ENCODE measurements at regions not wholly inside any gene's neighbourhood (a gene's known extent, or its start where the extent isn't known, plus 50 kb on each side); places are given as distances from the start of the nearest gene placed in this dataset.

- DNase-seq (ENCODE audit: low read depth in 1 of 2, low spot score in 1 of 2) (no peak), FAIRE-seq (no peak), ATAC-seq (no peak)
- TF ChIP-seq EHF (CRISPR knock-in tag; IDR thresholded peaks at IDR 0.05) (no peak), FOSB (CRISPR knock-in tag; IDR thresholded peaks at IDR 0.05) (no peak), PHF8 (IDR thresholded peaks at IDR 0.05; ENCODE audit: borderline replicate concordance, low read depth) (no peak), TP53 (CRISPR knock-in tag; IDR thresholded peaks at IDR 0.05) (no peak), MAFK (IDR thresholded peaks at IDR 0.05; ENCODE audit: partially characterized antibody) (no peak), HOXA7 (CRISPR knock-in tag; IDR thresholded peaks at IDR 0.05) (no peak), RFX5 (IDR thresholded peaks at IDR 0.05) (no peak), CHD4 (IDR thresholded peaks at IDR 0.05; ENCODE audit: borderline replicate concordance) (no peak), POLR2A (IDR thresholded peaks at IDR 0.05; ENCODE audit: low read length) (no peak), NR3C1 (IDR thresholded peaks at IDR 0.05) (no peak), EP300 (IDR thresholded peaks at IDR 0.05) (no peak), E2F6 (IDR thresholded peaks at IDR 0.05; ENCODE audit: borderline replicate concordance, low read depth) (no peak), SREBF2 (IDR thresholded peaks at IDR 0.05) (no peak), BCL3 (IDR thresholded peaks at IDR 0.05) (no peak), TFCP2L1 (CRISPR knock-in tag; IDR thresholded peaks at IDR 0.05) (no peak), HEYL (CRISPR knock-in tag; IDR thresholded peaks at IDR 0.05) (no peak)
- TF ChIP-seq, protein P1, sequence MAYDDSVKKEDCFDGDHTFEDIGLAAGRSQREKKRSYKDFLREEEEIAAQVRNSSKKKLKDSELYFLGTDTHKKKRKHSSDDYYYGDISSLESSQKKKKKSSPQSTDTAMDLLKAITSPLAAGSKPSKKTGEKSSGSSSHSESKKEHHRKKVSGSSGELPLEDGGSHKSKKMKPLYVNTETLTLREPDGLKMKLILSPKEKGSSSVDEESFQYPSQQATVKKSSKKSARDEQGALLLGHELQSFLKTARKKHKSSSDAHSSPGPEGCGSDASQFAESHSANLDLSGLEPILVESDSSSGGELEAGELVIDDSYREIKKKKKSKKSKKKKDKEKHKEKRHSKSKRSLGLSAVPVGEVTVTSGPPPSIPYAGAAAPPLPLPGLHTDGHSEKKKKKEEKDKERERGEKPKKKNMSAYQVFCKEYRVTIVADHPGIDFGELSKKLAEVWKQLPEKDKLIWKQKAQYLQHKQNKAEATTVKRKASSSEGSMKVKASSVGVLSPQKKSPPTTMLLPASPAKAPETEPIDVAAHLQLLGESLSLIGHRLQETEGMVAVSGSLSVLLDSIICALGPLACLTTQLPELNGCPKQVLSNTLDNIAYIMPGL (CRISPR knock-in tag; IDR thresholded peaks at IDR 0.05; ENCODE audit: borderline replicate concordance): no peak
- TF ChIP-seq, protein P2, sequence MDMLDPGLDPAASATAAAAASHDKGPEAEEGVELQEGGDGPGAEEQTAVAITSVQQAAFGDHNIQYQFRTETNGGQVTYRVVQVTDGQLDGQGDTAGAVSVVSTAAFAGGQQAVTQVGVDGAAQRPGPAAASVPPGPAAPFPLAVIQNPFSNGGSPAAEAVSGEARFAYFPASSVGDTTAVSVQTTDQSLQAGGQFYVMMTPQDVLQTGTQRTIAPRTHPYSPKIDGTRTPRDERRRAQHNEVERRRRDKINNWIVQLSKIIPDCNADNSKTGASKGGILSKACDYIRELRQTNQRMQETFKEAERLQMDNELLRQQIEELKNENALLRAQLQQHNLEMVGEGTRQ (IDR thresholded peaks at IDR 0.05): no peak
- TF ChIP-seq, protein P3, sequence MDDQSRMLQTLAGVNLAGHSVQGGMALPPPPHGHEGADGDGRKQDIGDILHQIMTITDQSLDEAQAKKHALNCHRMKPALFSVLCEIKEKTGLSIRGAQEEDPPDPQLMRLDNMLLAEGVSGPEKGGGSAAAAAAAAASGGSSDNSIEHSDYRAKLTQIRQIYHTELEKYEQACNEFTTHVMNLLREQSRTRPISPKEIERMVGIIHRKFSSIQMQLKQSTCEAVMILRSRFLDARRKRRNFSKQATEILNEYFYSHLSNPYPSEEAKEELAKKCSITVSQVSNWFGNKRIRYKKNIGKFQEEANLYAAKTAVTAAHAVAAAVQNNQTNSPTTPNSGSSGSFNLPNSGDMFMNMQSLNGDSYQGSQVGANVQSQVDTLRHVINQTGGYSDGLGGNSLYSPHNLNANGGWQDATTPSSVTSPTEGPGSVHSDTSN (IDR thresholded peaks at IDR 0.05): no peak
- no peak overlapping the region for H3K4me3 ChIP-seq
- ChIA-PET CTCF (no interaction called here), POLR2A (no interaction called here)
- no peaks in the 10 kb centered on the region for H3K4me1 ChIP-seq
- H3K4me2 ChIP-seq: no peak overlapping the region
- no peak overlapping the region for H3K27ac ChIP-seq
- H3K9me3 ChIP-seq: no peaks in the 10 kb centered on the region
- WGBS (ENCODE audit: missing lambda C conversion rate): 17% methylated on average over 5 of the region's 5 CpGs
Measured at GRCh38 chr15:47299846-47300434, 417.4 kb upstream of the SEMA6D start.

- no peak overlapping the region for H3K4me3 ChIP-seq
- ChIA-PET POLR2A (no interaction called here), CTCF (no interaction called here)
- no peak overlapping the region for H3K27ac ChIP-seq
- ATAC-seq (no peak), DNase-seq (ENCODE audit: low read depth in 1 of 2, low spot score in 1 of 2) (no peak), FAIRE-seq (no peak)
- H3K9me3 ChIP-seq: no peaks in the 10 kb centered on the region
- H3K4me2 ChIP-seq: no peak overlapping the region
- no peaks in the 10 kb centered on the region for H3K4me1 ChIP-seq
- TF ChIP-seq TFCP2L1 (CRISPR knock-in tag; IDR thresholded peaks at IDR 0.05): no peak
- TF ChIP-seq, protein P4, sequence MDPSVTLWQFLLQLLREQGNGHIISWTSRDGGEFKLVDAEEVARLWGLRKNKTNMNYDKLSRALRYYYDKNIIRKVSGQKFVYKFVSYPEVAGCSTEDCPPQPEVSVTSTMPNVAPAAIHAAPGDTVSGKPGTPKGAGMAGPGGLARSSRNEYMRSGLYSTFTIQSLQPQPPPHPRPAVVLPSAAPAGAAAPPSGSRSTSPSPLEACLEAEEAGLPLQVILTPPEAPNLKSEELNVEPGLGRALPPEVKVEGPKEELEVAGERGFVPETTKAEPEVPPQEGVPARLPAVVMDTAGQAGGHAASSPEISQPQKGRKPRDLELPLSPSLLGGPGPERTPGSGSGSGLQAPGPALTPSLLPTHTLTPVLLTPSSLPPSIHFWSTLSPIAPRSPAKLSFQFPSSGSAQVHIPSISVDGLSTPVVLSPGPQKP (IDR thresholded peaks at IDR 0.05; ENCODE audit: low read depth, low read length): no peak
- TF ChIP-seq NPAS2 (CRISPR knock-in tag; IDR thresholded peaks at IDR 0.05; ENCODE audit: borderline replicate concordance): no peak
- no peak for TF ChIP-seq PHF8 (IDR thresholded peaks at IDR 0.05; ENCODE audit: borderline replicate concordance, low read depth)
- TF ChIP-seq HEYL (CRISPR knock-in tag; IDR thresholded peaks at IDR 0.05): no peak
- no peak for TF ChIP-seq ZNF302 (CRISPR knock-in tag; IDR thresholded peaks at IDR 0.05)
- TF ChIP-seq POLR2A (IDR thresholded peaks at IDR 0.05; ENCODE audit: low read length): no peak
- TF ChIP-seq HOXB5 (CRISPR knock-in tag; IDR thresholded peaks at IDR 0.05): no peak
- TF ChIP-seq MYC (IDR thresholded peaks at IDR 0.05; ENCODE audit: borderline replicate concordance, low read length): no peak
- TF ChIP-seq MAFK (IDR thresholded peaks at IDR 0.05; ENCODE audit: partially characterized antibody): no peak
- no peak for TF ChIP-seq HES2 (IDR thresholded peaks at IDR 0.05)
- no peak for TF ChIP-seq POLR2AphosphoS2 (conservative IDR thresholded peaks at IDR 0.05; ENCODE audit: low read length)
- TF ChIP-seq CHD2 (IDR thresholded peaks at IDR 0.05; ENCODE audit: low read length, partially characterized antibody): no peak
- TF ChIP-seq, protein P5, sequence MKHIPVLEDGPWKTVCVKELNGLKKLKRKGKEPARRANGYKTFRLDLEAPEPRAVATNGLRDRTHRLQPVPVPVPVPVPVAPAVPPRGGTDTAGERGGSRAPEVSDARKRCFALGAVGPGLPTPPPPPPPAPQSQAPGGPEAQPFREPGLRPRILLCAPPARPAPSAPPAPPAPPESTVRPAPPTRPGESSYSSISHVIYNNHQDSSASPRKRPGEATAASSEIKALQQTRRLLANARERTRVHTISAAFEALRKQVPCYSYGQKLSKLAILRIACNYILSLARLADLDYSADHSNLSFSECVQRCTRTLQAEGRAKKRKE (CRISPR knock-in tag; IDR thresholded peaks at IDR 0.05; ENCODE audit: low read depth): no peak
- no peak for TF ChIP-seq E2F6 (IDR thresholded peaks at IDR 0.05; ENCODE audit: borderline replicate concordance, low read depth)
Measured at GRCh38 chr15:47300596-47300995, 416.7 kb upstream of the SEMA6D start.

Measured in A549 (cell line).